ENCODE measurements at regions not wholly inside any gene's neighbourhood (a gene's known extent, or its start where the extent isn't known, plus 50 kb on each side); places are given as distances from the start of the nearest gene placed in this dataset.

GRCh38 chr9:7289773-7290172 is 509.8 kb downstream of the DMAC1 start:
- TF ChIP-seq CTCF (IDR thresholded peaks at IDR 0.05; ENCODE audit: low read depth, low read length, missing control alignments): no peak
- in situ Hi-C loops (cut with HindIII; ENCODE audit: low sequenced_read_pairs): no loop called here
- no peak for DNase-seq (ENCODE audit: low read depth)

GRCh38 chr9:7287986-7288385 is 511.6 kb downstream of the DMAC1 start:
- TF ChIP-seq CTCF (IDR thresholded peaks at IDR 0.05; ENCODE audit: low read depth, low read length, missing control alignments): no peak
- no peak for DNase-seq (ENCODE audit: low read depth)
- no peak overlapping the region for H3K4me3 ChIP-seq (ENCODE audit: low read depth, low read length)
- in situ Hi-C loops (cut with HindIII; ENCODE audit: low sequenced_read_pairs): no loop called here

More at GRCh38 chr9:7289773-7290172, 509.8 kb downstream of the DMAC1 start:
- no peak overlapping the region for H3K4me3 ChIP-seq (ENCODE audit: low read depth, low read length)

- in situ Hi-C loops (cut with HindIII; ENCODE audit: low sequenced_read_pairs): no loop called here
- H3K4me3 ChIP-seq (ENCODE audit: low read depth, low read length): no peak overlapping the region
- no peak for TF ChIP-seq CTCF (IDR thresholded peaks at IDR 0.05; ENCODE audit: low read depth, low read length, missing control alignments)
- DNase-seq (ENCODE audit: low read depth): no peak
Observed at GRCh38 chr9:7287065-7287464, 512.5 kb downstream of the DMAC1 start.

GRCh38 chr9:7286101-7286500 is 513.5 kb downstream of the DMAC1 start:
- in situ Hi-C loops (cut with HindIII; ENCODE audit: low sequenced_read_pairs): no loop called here
- H3K4me3 ChIP-seq (ENCODE audit: low read depth, low read length): no peak overlapping the region
- TF ChIP-seq CTCF (IDR thresholded peaks at IDR 0.05; ENCODE audit: low read depth, low read length, missing control alignments): no peak
- DNase-seq (ENCODE audit: low read depth): no peak

- in situ Hi-C loops (cut with HindIII; ENCODE audit: low sequenced_read_pairs): no loop called here
- no peak overlapping the region for H3K4me3 ChIP-seq (ENCODE audit: low read depth, low read length)
- TF ChIP-seq CTCF (IDR thresholded peaks at IDR 0.05; ENCODE audit: low read depth, low read length, missing control alignments): no peak
- no peak for DNase-seq (ENCODE audit: low read depth)
Observed at GRCh38 chr9:7285199-7285598, 514.4 kb downstream of the DMAC1 start.

GRCh38 chr9:7284517-7284916 is 515.1 kb downstream of the DMAC1 start:
- DNase-seq (ENCODE audit: low read depth): no peak
- TF ChIP-seq CTCF (IDR thresholded peaks at IDR 0.05; ENCODE audit: low read depth, low read length, missing control alignments): no peak
- no peak overlapping the region for H3K4me3 ChIP-seq (ENCODE audit: low read depth, low read length)
- in situ Hi-C loops (cut with HindIII; ENCODE audit: low sequenced_read_pairs): no loop called here

GRCh38 chr9:7284117-7284516 is 515.5 kb downstream of the DMAC1 start:
- H3K4me3 ChIP-seq (ENCODE audit: low read depth, low read length): no peak overlapping the region
- no peak for DNase-seq (ENCODE audit: low read depth)
- in situ Hi-C loops (cut with HindIII; ENCODE audit: low sequenced_read_pairs): no loop called here
- TF ChIP-seq CTCF (IDR thresholded peaks at IDR 0.05; ENCODE audit: low read depth, low read length, missing control alignments): no peak

All from astrocyte of the cerebellum (primary cell).